GM18519 (cell line): ENCODE measurements at regions not wholly inside any gene's neighbourhood (a gene's known extent, or its start where the extent isn't known, plus 50 kb on each side); places are given as distances from the start of the nearest gene placed in this dataset.
"Not testable (repeated sequence)": the region's sequence is repeated elsewhere in the genome, so short reads cannot be mapped to it uniquely, and the experiment has no call there.

ENCODE experiments used
- ATAC-seq: cut with Tn5 transposase; IDR thresholded peaks from one replicate; pipeline ENCODE4 v1.9.1; 2021; ENCODE audit warnings: mild to moderate bottlenecking, moderate library complexity; ENCODE audit not compliant: unreplicated experiment, low FRiP score

DNA sequence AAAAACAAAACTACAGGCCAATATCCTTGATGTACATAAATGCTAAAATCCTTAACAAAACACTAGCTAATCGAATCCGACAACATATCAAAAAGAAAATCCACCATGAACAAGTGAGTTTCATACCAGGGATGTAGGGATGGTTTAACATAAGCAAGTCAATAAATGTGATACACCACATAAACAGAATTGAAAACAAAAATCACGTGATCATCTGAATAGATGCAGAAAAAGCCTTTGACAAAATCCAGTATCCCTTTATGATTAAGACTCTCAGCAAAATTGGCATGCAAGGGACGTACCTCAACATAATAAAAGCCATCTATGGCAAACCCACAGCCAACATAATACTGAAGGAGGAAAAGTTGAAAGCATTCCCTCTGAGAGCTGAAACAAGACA is 466.1 kb downstream of the BRINP3 start:
- ATAC-seq, result no peak

DNA sequence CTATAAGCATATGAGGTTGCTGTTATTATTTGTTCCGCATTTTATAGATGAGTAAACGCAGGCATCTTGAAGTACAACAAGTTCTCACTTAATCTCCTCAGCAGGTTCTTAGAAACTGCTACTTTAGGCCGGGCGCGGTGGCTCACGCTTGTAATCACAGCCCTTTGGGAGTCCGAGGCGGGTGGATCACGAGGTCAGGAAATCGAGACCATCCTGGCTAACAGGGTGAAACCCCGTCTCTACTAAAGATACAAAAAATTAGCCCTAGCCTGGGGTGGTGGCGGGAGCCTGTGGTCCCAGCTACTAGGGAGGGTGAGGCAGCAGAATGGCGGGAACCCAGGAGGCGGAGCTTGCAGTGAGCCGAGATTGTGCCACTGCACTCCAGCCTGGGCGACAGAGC is 458.5 kb downstream of the BRINP3 start:
- not testable (repeated sequence) for ATAC-seq

DNA sequence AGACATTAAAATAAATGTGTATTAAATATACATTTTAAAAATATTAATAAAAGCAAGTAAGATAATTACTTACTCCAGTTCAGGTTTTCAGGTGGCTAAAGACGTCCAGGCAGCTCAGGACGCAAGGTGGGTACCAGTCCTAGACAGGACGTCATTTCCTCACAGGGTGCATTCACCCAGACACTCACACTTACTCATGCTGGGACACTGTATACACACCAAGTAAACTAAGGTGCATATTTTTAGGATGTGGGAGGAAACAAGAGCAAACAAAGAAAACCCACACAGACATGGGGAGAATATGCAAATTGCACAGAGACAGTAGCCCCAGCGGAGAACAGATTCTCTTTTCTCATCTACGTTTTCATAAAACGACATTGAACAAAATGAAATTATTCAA is 457.9 kb downstream of the BRINP3 start:
- ATAC-seq, result no peak

DNA sequence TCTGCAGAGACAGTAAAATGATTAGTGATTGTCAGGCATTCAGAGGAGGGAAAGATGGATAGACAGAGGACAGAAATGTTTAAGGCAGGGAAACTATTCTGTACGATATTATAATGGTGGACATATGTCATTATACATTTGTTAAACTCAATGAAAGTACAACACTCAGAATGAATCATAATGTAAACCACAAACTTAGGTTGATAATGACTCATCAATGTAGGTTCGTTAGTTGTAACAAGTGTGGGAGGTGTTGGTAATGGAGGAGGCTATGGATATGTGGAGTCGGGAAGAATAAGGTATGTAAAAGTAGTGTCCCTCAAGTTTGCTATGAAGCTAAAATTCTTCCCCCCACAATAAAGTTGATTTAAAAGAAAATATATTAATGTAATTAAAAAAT is 455.0 kb downstream of the BRINP3 start:
- ATAC-seq, result peak; percentile 68

DNA sequence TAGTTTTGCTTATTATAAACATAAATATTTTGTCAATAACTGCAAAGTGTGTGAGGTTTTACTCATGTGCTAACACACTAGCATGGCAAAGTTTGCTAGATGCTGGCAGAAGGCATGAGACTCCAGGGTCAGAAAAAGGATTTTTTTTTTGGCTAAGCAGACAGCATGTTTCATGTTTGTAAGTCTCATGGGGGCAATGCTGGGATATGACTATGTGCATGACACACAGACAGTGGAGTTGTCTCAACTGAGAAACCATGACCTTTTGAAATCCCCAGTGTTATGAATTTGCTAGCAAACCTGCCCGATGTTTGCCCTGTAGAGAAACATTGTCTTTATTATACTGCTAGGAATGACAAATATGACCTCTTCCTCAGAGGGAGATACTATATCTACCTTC is 448.2 kb downstream of the BRINP3 start:
- ATAC-seq, result no peak

DNA sequence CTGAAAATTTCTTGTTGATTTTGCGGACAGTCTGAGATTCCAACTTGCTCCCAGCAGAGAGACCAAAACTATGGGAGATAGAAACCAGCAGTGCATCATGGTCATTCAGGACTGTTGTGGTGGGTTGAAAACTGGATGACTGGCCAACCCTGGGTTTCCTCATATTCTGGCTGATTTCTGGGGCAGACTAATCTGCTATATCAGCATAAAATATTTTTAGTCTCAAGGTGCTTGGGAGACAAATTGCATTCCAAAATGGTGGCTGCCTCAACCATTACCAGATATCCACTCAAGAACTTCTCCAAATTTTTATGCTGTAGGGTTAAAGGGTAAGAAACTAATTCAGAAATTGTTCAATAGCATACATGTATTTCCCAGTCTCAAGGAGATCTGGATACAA is 434.0 kb downstream of the BRINP3 start:
- ATAC-seq, result no peak

DNA sequence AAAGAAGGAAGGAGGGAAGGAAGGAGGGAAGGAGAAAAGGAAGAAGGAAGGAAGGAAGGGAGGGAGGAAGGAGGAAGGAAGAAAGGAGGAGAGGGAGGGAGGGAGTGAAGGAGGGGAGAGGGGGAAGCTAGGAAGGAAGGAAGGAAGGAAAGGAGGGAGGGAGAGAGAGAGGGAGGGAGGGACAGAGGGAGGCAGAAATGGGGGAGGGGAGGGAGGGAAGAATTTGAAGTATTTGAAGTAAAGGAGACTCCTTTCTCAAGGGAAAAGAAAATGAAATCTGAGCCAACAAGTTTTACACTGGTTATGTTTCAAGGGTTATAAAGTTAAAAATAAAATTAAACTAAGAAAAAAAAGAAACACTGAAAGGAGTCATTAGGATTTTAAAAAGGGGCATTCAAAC is 431.4 kb downstream of the BRINP3 start:
- ATAC-seq, result no peak
